Left hindlimb (tissue), 1 donor: ENCODE measurements at regions not wholly inside any gene's neighbourhood (a gene's known extent, or its start where the extent isn't known, plus 50 kb on each side); places are given as distances from the start of the nearest gene placed in this dataset.
A peak's percentile ranks its signal among the peaks of the same experiment; 100 is the strongest.

Source experiments
- DNase-seq: peaks from one replicate; pipeline ENCODE4 v3.0.0-alpha.2; 2018

DNA sequence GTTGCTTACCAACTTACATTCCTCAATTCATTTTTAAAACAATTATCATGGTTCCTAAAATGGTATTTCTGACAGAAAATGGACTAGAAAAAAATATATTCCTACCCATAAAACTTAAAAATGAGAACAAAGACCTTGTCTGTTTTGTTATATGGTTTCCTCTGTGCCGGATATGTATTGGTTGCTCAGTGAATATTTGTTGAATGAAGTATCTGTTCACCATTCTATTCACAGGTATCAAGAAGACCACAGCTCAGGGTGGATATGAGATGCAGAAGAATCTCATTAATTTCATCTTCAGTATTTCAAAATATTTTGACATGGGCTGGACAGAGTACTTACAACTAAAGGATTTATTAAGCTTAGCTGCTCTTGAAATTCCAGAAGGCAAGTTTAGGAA lies 58.1 kb downstream of the TUSC7 start:
- no peak for DNase-seq

DNA sequence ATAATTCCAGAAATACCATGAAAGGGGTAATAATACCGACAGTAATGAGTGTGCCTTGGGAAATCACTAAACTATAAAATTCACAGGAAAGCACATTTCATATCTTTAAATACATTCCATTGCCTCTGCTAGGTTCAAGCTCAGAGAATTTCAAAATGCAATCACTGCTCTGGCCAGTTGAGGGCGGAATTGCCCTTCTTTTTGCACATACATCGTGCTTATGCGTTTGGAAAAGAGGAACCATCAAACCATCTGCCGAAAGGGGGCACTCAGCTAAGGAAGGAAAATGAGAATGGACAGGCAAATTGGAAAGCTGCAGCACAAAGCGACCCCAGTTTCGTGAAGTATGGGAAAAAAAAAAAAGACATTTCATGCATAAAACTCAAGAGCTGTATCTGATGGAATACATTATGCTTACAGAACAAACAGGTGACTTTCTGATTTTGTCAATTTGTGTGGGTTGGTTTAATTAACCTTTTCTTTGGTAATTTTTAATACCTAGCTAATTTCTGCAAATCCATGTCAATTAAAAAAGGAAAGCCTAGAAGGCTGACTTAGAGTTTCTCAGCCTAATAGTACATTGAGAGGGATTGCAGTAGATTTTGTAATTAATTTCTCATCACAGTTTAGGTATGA lies 61.4 kb downstream of the TUSC7 start:
- DNase-seq: peak; percentile 69

DNA sequence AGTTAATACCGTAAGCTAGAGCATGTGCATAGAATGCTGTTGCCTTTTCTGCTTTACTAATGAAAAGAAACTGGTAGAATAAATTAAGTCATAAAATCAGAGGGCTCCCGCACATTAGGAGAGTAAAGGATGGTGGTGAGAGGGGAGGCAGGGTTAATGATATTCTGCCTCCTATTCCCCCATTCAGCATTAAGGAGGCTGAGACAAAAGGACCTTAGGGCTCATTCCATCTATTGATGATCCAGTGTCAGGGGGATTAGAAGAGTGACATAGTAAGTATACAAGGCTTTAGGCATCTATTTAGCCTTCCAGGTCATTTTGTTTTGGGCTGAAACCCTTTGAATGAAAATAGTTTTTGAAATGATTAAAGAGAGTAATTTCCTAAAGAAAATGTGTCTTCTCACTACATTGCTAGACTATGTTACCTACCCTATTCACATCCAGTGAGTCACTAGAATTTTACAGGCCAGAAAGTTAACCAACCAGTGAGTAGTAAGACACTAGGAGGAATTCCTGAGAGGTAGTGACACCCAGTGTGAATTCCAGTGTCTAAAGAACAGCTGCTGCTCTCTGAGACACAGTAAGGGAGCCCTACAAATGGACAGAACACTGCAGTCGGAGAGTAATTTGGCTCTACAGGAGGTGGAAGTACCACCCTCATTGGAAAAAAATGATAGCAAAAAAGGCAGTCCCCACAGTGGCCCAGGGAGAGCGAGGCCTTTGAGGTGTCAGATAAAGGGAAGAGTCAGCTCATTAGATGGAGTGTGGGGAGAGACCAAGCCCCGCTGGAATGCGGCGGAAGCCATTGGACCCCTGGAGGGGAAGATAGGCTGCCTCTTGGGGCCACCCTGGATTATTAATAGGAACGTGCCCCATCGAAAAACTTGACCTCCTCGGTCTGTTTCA lies 67.6 kb downstream of the TUSC7 start:
- DNase-seq: no peak

DNA sequence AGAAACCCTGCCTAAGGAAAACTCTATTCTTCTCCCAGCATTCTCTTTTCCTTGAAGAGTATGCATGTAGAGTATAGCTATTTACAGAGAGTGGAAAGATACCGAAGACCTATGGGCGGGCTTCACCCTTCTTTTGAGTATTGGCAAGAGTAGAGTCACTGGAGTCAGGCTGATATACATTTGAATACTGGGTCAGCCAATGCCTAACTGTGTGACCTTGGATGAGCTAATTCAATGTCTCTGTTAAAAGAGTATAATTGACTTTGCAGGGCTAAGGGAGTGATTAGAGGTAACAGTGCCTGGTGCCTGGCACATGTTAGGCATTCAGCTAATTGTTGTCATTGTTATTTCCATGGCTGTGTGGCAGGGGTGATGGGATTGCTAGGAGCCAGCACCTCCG lies 75.6 kb downstream of the TUSC7 start:
- DNase-seq: no peak

DNA sequence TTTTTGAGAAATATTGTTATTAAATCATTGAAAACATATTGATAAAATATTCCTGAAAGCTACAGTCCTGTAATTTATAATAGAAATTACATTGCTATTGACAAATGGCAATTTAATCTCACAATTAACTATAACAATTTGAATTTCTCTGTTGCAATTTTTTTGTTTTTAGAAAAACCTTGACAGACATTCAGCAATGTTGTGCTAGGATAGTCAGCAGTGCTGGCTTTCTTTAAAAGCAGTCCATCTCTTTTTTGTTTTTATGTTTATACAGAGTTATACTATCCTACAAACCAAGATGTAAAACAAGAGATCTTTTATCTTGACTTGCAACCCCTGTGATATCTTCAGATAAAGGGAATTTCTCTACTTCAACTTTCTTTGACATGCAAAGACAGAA lies 93.1 kb downstream of the TUSC7 start:
- DNase-seq: no peak

DNA sequence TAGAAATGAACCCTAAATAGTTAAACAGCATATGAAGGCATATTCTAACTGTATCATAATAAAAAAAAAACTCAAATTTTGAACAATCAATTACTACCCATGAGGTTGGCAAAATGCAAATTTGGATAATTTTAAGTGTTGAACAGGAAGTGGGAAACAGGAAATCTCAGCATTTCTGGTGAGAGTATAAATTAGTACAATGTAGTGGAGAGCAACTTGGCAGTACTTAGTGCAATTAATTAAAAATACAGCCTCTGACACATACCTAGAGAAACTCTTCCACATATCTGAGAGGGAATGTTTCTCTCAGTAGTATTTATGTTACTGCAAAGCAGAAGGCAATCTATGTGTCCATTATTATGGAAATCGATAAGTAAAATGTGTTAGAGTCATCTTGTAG lies 96.8 kb downstream of the TUSC7 start:
- DNase-seq: no peak

DNA sequence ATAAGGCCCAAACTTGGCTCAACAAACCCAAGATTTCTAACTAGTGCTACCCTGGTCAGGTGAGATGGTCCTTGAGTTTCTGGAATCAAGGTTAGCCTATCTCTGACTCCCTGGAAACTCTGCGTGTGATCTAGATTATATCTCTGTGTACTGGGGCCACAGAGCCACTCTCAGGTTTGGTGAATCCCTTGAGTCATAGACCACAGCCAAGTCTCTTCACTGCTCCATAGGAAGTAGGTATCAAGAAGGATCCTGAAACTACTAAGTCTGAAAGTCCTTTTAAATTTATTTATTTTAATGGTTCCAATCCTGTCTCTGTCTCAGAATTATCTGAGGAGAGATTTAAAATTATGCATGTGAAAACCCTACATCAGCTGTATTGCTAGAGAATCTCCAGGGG lies 99.1 kb downstream of the TUSC7 start:
- no peak for DNase-seq

DNA sequence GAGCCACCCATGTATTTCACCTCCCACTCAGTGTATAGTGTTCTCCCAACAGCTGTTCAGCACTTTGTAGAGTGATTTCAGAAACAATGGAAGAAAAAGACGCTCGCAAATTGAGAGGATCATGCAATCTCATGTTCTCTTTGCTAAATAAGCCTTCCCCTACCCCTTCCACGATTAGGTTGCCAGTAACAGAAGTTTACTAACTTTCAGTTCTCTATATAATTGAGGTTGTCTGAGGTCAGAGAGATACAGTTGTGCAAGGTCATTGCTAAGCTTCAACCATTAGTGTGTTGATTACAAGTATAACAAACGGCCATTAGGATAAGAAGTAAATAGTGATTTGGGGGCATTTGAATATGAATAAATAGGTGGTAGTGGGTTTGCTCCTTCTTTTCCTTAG lies 99.6 kb downstream of the TUSC7 start:
- no peak for DNase-seq

DNA sequence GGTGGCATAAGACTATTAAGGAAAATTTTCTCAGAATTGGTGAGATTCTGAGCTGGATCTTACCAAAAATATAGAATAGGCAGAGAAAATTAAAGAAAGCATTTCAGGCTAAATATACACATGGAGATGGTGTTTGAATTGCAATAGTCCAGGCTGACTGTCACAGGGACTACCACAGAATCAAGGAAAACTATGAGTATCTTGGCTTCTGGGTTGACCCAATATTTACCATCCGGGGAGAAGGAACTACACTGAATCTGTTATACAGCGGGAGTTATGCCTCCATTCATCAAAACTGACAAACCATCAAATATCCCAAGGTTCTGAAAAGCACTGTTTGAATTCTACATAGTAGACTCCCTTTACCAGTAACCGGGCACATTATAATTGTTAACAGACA lies 102.2 kb downstream of the TUSC7 start:
- DNase-seq: no peak

DNA sequence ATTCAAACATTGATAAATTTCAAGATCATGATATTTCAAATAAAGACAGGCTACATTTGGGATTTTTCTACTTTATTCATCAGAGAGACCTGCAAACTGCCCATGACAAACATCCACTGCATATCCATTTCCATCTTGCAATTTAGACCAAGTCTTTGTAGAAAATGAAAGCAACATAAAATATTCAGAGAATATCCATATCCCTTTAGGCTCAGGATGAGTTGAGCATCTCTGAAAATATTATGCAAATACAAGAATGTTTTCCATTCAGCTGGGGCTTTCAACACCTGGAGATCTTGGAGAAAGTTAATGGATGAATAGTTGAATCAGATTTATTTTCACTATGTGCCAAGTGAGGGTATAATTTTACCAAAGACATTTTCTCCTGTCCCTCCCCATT lies 103.4 kb downstream of the TUSC7 start:
- no peak for DNase-seq

DNA sequence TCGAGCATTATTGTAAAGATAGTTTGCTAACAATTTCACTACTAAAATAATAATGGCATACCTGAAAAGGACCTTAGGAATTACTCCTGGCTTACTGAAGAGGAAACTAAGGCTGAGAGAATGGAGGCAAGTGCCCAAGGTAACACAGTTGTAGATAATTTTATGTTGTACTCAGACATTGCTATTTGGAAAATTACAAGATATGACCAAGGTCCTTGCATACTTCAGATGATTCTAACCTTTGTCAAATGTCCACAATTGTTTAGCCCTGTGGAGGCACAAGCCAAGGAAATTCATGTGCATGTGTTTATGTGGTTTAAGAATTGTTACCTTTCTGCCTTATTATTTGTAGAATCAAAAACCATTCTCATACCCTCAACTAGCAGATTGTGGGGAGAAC lies 105.7 kb downstream of the TUSC7 start:
- no peak for DNase-seq

DNA sequence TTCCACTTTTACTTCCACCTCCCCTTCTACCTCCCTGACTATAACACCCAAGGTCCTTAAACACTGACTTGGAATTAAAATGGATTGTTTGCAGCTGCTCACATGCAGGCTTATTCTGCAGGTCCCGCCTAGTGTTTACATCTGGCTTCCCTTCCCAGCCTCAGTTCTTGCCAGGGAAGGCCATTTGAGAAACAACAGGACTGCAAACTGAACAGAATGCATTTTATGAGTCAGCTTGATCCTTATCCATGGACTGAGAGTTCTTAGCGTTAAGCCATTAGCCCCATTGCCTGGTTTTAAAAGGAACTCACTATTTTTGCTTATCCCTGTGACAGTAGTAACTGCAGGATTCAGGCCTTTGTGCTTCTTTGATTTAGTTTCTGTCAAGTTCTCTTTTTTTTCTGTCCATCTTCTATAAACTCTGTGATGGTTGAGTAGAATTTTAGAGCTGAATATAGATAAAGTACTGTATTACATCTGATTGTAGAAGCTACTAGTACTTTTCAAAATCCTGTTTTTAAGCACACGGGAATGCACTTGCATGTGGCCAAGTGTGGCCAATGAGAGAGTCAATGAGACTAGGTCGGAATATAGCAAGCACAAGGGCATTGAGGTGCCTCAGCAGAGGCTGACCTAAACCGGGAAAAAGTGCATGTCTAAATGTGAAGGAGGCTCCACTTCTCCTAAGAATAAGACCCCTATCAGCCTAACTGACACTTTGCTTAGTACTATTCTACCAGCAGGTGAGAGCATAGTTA lies 106.4 kb downstream of the TUSC7 start:
- peak; percentile 32 for DNase-seq

DNA sequence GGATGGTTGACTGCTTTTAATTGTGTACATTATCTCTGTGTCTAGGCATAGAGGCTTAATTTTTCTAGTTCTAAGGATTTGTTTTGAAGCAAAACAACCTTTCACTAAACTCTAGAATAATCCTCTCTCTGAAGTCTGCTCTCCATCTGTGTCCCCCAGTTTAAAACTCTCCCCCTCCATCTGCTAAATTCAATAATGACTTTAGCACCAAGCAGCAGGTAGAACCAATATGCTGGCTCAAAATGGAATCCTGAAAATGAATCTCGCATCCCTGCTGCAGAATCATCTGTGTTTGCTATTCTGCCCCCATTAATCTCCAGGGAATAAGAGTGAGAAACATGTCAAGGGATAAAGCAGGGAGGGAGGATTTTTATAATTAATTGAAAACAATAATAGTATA lies 111.8 kb downstream of the TUSC7 start:
- no peak for DNase-seq

DNA sequence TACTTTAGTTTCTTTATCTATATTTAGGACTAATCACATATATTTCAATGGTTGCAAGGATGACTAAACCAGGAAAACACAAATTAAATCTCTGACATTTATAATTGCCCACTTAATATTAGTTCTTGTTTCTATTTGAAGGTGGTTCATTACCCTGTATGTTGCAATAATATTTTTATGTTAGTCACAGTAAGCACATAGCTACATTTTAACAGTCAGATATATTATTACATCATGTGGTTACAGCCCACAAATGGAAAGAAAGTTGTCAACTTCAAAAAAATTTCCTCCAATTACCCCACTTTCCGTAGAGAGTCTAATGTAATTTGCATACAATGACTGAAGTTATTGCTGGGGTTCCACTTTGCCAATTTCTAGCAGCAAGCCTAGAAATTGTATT lies 114.6 kb downstream of the TUSC7 start:
- no peak for DNase-seq

DNA sequence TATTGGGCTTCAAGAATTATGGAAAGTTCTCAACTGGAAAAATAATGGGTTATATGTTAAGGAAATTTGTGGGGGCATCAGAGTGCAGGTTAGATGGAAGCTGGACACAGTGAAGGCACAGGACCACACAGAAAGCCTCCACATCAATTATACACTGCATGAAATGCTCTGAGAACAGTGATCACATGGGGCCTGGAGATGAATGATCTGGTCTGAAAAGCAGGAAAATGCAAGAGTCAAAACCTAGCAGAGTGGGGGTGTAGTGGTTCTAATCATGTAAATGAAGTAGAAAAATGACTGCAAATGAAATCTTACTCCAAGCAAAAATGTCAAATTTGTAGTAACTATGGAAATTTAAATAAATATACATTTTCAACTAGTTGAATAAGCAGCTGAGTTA lies 123.6 kb downstream of the TUSC7 start:
- DNase-seq: no peak

DNA sequence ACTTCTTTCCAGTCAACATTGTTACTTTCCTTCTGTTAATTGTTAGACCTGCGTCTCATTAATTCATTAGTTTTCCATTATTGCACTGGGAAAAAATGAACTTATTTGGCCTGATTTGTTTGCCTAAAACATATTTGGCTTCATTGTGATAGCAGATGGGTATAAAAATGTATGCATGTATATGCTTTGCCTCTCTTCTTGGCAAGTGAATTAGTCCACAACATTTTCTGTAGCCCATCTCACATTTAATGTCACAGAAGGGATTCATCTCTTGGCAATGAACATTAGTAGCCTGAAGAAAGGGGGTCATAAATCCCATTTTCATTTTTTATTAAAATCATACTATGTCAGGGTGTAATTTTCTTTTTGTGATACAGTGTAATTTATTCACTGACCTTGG lies 125.2 kb downstream of the TUSC7 start:
- DNase-seq: no peak

DNA sequence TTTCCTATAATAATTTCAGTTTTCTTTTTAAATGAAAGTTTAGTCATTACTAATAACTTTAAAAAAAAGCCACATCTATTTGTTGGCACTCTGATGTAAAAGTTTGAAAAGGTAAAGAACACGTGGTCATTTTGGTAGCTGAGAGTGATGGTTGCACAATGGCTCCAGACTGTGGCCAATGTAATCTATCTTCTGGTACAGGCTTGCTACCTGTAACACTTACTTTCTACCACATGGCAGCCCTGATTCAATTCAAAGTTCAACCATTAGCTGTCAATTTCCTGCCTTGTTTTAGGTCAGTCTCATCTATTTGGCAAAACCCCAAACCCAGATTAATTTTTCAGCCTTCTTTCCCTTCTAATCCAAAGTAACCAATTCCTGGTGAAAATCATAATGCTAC lies 126.1 kb downstream of the TUSC7 start:
- DNase-seq: no peak

DNA sequence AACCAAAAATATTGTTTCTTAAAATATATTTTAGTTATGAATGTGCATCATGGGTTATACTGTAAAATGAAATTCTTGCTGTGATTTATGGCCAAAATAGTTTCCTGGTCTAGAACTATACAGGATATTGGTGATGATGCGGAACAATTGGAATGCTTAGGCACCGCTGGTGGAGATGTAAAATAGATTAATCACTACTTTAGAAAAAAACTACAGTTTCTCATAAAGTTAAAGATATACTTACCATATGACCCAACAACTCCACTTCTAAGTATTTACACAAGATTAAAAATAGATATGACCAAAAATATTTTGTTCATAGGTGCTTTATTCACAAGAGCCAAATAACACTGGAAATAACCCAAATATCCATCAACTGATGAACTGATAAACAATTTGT lies 126.7 kb downstream of the TUSC7 start:
- DNase-seq: no peak

DNA sequence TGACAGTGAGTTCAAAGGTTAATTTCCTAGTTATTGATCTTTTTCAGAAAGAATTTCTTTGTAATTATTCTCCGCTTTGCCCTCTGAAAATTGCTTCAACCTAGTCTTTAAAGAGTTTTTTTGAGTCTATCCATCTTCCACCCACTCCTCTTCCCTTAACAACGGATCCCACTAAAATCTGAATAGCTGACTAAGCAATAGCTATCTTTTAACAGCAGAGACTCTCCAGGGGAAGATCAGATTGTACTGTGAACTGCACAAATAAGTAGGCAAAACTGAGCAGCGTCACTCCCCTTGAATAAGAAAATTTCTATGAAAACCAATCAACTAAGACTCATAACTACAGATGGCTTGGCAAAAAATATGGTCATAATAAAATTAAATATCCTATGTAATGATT lies 127.9 kb downstream of the TUSC7 start:
- DNase-seq: no peak

DNA sequence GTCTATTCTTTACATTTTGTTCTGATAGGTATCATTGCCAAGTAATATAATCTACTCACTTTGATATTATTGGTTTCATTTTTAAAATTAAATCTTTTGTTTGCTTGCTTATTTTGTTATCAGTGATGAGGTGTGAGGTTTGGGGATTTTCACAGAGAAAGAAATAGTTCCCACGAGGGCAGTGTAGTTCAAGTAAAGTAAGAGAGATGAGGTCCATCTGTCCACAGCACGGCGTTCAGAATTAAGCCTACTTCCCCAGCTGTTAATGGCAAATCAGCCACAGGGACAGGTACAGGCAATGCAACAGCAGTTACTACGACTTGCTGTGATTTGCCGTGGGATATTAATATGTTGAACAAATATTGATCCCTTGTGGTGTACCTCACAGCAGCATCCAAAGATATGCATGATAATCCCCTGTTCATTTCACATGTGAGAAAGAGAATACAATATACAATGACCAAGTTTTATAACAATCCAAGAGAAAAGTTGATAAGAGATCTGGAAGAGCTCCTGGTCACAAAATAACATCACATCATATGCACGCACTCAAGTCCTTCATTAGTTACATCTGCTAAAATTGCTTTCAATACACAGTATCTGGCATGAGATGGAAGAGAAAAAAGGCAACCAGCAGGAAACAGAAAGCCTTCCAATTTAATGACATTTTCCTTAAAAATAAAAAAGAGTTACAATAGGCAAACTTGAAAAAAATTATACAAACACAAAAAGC lies 131.6 kb downstream of the TUSC7 start:
- no peak for DNase-seq

DNA sequence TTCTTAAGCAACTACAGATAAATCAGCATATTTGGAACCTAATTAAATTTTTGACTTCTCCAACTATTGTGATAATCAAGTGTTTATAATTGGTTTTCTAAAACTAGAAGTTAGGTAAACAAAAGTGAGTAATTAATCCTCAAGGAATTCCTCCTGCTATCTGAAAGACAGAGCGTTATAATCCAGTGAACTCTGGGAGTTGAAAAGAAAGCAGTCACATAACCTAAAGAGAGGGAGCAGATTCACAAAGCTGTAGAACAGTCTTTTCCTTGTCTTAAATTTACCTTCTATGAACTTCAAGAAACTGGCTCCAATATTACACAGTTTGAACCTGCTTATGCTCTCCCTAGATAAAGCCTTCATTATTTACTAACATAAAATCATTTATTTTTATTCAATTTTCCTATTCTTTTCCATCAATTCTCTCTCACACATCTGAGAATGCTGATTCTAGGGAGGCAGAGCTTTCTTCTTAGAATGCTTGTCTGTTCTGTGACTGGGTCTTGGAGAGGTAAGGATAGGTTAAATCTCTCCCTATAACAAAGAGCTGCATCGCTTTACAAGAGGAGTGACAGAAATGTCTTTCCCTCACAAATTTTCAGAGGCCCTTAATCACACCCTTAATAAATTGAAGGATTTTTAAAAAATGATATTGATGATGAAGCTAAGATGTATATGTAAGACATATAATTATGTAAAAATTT lies 132.8 kb downstream of the TUSC7 start:
- no peak for DNase-seq

DNA sequence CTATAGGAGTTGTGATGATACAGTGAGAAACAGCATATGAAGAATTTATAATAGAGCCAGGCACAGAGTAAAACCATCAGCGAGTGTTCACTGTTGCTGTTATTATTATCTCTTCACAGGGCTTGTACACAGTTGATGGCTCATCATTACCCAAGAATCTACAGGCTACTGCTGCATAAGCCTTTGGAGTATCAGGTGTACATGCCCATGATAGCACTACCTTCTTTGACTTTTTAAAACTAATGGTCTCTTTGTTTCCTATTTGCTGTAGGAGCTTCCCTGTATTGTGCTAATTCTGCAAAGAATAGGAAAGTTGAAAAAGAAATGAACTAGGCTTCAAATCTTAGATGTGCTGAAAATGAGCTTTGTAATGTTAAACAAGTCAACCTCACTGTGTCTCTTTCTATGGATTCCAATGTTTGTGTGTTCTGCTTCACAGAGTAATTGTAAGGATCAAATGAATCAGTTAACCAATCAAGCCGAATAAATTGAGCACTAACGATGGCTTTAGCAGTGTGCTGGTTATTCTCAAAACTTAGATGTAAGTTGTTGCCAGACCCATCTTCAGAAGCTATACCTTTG lies 138.8 kb downstream of the TUSC7 start:
- no peak for DNase-seq
